ENCODE measurements at regions not wholly inside any gene's neighbourhood (a gene's known extent, or its start where the extent isn't known, plus 50 kb on each side); places are given as distances from the start of the nearest gene placed in this dataset.

GRCh38 chr4:19772581-19772980 lies 479.1 kb upstream of the SLIT2 start:
- H3K9ac ChIP-seq (ENCODE audit: low read length): no peak overlapping the region
- no peaks in the 10 kb centered on the region for H3K4me1 ChIP-seq (ENCODE audit: control insufficient read depth, low read depth, low read length)
- H3K9me3 ChIP-seq (ENCODE audit: control insufficient read depth, low read depth, low read length): no peaks in the 10 kb centered on the region
- no peak overlapping the region for H3K27ac ChIP-seq (ENCODE audit: low read length)
- H3K4me3 ChIP-seq (ENCODE audit: low read length): no peak overlapping the region
- no peaks in the 10 kb centered on the region for H3K27me3 ChIP-seq (ENCODE audit: control insufficient read depth, insufficient read depth, low read length)
- H3K36me3 ChIP-seq (ENCODE audit: control insufficient read depth, low read depth, low read length): no peaks in the 10 kb centered on the region

GRCh38 chr4:19756661-19757060 lies 495.0 kb upstream of the SLIT2 start:
- no peaks in the 10 kb centered on the region for H3K4me1 ChIP-seq (ENCODE audit: control insufficient read depth, low read depth, low read length)
- no peak overlapping the region for H3K9ac ChIP-seq (ENCODE audit: low read length)
- H3K36me3 ChIP-seq (ENCODE audit: control insufficient read depth, low read depth, low read length): no peaks in the 10 kb centered on the region
- no peak overlapping the region for H3K4me3 ChIP-seq (ENCODE audit: low read length)
- no peaks in the 10 kb centered on the region for H3K27me3 ChIP-seq (ENCODE audit: control insufficient read depth, insufficient read depth, low read length)
- H3K27ac ChIP-seq (ENCODE audit: low read length): no peak overlapping the region
- no peaks in the 10 kb centered on the region for H3K9me3 ChIP-seq (ENCODE audit: control insufficient read depth, low read depth, low read length)

GRCh38 chr4:19752599-19752998 lies 499.1 kb upstream of the SLIT2 start:
- H3K9ac ChIP-seq (ENCODE audit: low read length): no peak overlapping the region
- no peaks in the 10 kb centered on the region for H3K9me3 ChIP-seq (ENCODE audit: control insufficient read depth, low read depth, low read length)
- no peaks in the 10 kb centered on the region for H3K27me3 ChIP-seq (ENCODE audit: control insufficient read depth, insufficient read depth, low read length)
- H3K27ac ChIP-seq (ENCODE audit: low read length): no peak overlapping the region
- H3K4me3 ChIP-seq (ENCODE audit: low read length): no peak overlapping the region
- H3K36me3 ChIP-seq (ENCODE audit: control insufficient read depth, low read depth, low read length): no peaks in the 10 kb centered on the region
- no peaks in the 10 kb centered on the region for H3K4me1 ChIP-seq (ENCODE audit: control insufficient read depth, low read depth, low read length)

- H3K9ac ChIP-seq (ENCODE audit: low read length): no peak overlapping the region
- no peak overlapping the region for H3K4me3 ChIP-seq (ENCODE audit: low read length)
- no peaks in the 10 kb centered on the region for H3K4me1 ChIP-seq (ENCODE audit: control insufficient read depth, low read depth, low read length)
- H3K9me3 ChIP-seq (ENCODE audit: control insufficient read depth, low read depth, low read length): no peaks in the 10 kb centered on the region
- no peaks in the 10 kb centered on the region for H3K36me3 ChIP-seq (ENCODE audit: control insufficient read depth, low read depth, low read length)
- H3K27me3 ChIP-seq (ENCODE audit: control insufficient read depth, insufficient read depth, low read length): no peaks in the 10 kb centered on the region
- H3K27ac ChIP-seq (ENCODE audit: low read length): no peak overlapping the region
These were observed 502.9 kb upstream of the SLIT2 start for GRCh38 chr4:19748519-19749479.

- Histone ChIP-seq H3K4me1 (ENCODE audit: control insufficient read depth, low read depth, low read length) (no peaks in the 10 kb centered on the region), H3K27ac (ENCODE audit: low read length) (no peak overlapping the region), H3K36me3 (ENCODE audit: control insufficient read depth, low read depth, low read length) (no peaks in the 10 kb centered on the region), H3K4me3 (ENCODE audit: low read length) (no peak overlapping the region), H3K27me3 (ENCODE audit: control insufficient read depth, insufficient read depth, low read length) (no peaks in the 10 kb centered on the region), H3K9ac (ENCODE audit: low read length) (no peak overlapping the region), H3K9me3 (ENCODE audit: control insufficient read depth, low read depth, low read length) (no peaks in the 10 kb centered on the region)
These were observed 505.3 kb upstream of the SLIT2 start for GRCh38 chr4:19746377-19746776.

- Histone ChIP-seq H3K4me1 (ENCODE audit: control insufficient read depth, low read depth, low read length) (no peaks in the 10 kb centered on the region), H3K9me3 (ENCODE audit: control insufficient read depth, low read depth, low read length) (no peaks in the 10 kb centered on the region), H3K36me3 (ENCODE audit: control insufficient read depth, low read depth, low read length) (no peaks in the 10 kb centered on the region), H3K27me3 (ENCODE audit: control insufficient read depth, insufficient read depth, low read length) (no peaks in the 10 kb centered on the region), H3K27ac (ENCODE audit: low read length) (no peak overlapping the region), H3K4me3 (ENCODE audit: low read length) (no peak overlapping the region), H3K9ac (ENCODE audit: low read length) (no peak overlapping the region)
These were observed 508.5 kb upstream of the SLIT2 start for GRCh38 chr4:19743115-19743638.

- Histone ChIP-seq H3K4me1 (ENCODE audit: control insufficient read depth, low read depth, low read length) (no peaks in the 10 kb centered on the region), H3K9me3 (ENCODE audit: control insufficient read depth, low read depth, low read length) (no peaks in the 10 kb centered on the region), H3K4me3 (ENCODE audit: low read length) (no peak overlapping the region), H3K9ac (ENCODE audit: low read length) (no peak overlapping the region), H3K27ac (ENCODE audit: low read length) (no peak overlapping the region), H3K36me3 (ENCODE audit: control insufficient read depth, low read depth, low read length) (no peaks in the 10 kb centered on the region), H3K27me3 (ENCODE audit: control insufficient read depth, insufficient read depth, low read length) (no peaks in the 10 kb centered on the region)
These were observed 512.5 kb upstream of the SLIT2 start for GRCh38 chr4:19739101-19739651.

GRCh38 chr4:19736968-19737756 lies 514.5 kb upstream of the SLIT2 start:
- H3K36me3 ChIP-seq (ENCODE audit: control insufficient read depth, low read depth, low read length): no peaks in the 10 kb centered on the region
- H3K27me3 ChIP-seq (ENCODE audit: control insufficient read depth, insufficient read depth, low read length): no peaks in the 10 kb centered on the region
- H3K4me1 ChIP-seq (ENCODE audit: control insufficient read depth, low read depth, low read length): no peaks in the 10 kb centered on the region
- no peaks in the 10 kb centered on the region for H3K9me3 ChIP-seq (ENCODE audit: control insufficient read depth, low read depth, low read length)
- H3K9ac ChIP-seq (ENCODE audit: low read length): no peak overlapping the region
- H3K4me3 ChIP-seq (ENCODE audit: low read length): no peak overlapping the region
- no peak overlapping the region for H3K27ac ChIP-seq (ENCODE audit: low read length)

GRCh38 chr4:19735012-19735411 lies 516.7 kb upstream of the SLIT2 start:
- H3K9ac ChIP-seq (ENCODE audit: low read length): no peak overlapping the region
- no peak overlapping the region for H3K4me3 ChIP-seq (ENCODE audit: low read length)
- H3K27me3 ChIP-seq (ENCODE audit: control insufficient read depth, insufficient read depth, low read length): no peaks in the 10 kb centered on the region
- no peak overlapping the region for H3K27ac ChIP-seq (ENCODE audit: low read length)
- no peaks in the 10 kb centered on the region for H3K36me3 ChIP-seq (ENCODE audit: control insufficient read depth, low read depth, low read length)
- no peaks in the 10 kb centered on the region for H3K9me3 ChIP-seq (ENCODE audit: control insufficient read depth, low read depth, low read length)
- H3K4me1 ChIP-seq (ENCODE audit: control insufficient read depth, low read depth, low read length): no peaks in the 10 kb centered on the region

GRCh38 chr4:19729886-19730651 lies 521.6 kb upstream of the SLIT2 start:
- no peaks in the 10 kb centered on the region for H3K36me3 ChIP-seq (ENCODE audit: control insufficient read depth, low read depth, low read length)
- no peaks in the 10 kb centered on the region for H3K9me3 ChIP-seq (ENCODE audit: control insufficient read depth, low read depth, low read length)
- no peaks in the 10 kb centered on the region for H3K27me3 ChIP-seq (ENCODE audit: control insufficient read depth, insufficient read depth, low read length)
- no peak overlapping the region for H3K4me3 ChIP-seq (ENCODE audit: low read length)
- no peaks in the 10 kb centered on the region for H3K4me1 ChIP-seq (ENCODE audit: control insufficient read depth, low read depth, low read length)
- no peak overlapping the region for H3K9ac ChIP-seq (ENCODE audit: low read length)
- H3K27ac ChIP-seq (ENCODE audit: low read length): no peak overlapping the region

- Histone ChIP-seq H3K9ac (ENCODE audit: low read length) (no peak overlapping the region), H3K4me1 (ENCODE audit: control insufficient read depth, low read depth, low read length) (no peaks in the 10 kb centered on the region), H3K27me3 (ENCODE audit: control insufficient read depth, insufficient read depth, low read length) (no peaks in the 10 kb centered on the region), H3K27ac (ENCODE audit: low read length) (no peak overlapping the region), H3K36me3 (ENCODE audit: control insufficient read depth, low read depth, low read length) (no peaks in the 10 kb centered on the region), H3K4me3 (ENCODE audit: low read length) (no peak overlapping the region), H3K9me3 (ENCODE audit: control insufficient read depth, low read depth, low read length) (no peaks in the 10 kb centered on the region)
These were observed 522.9 kb upstream of the SLIT2 start for GRCh38 chr4:19728773-19729172.

Measured in iPS-18a (cell line).